IMR-90 (cell line): ENCODE measurements at regions not wholly inside any gene's neighbourhood (a gene's known extent, or its start where the extent isn't known, plus 50 kb on each side); places are given as distances from the start of the nearest gene placed in this dataset.

Experiments
- ATAC-seq: fragments of 200-7000 bp; cut with Tn5 transposase; 2 replicates; pipeline ENCODE4 v1.9.1; 2020; ENCODE audit warnings: low read depth, mild to moderate bottlenecking, moderate library complexity
- BruUV-seq: library from RNA; stranded (reverse); fragments of 400-500 nt; replicated peaks from 2 replicates; lab custom pipeline; 2021; lab: Mats Ljungman, UMichigan
- CTCF ChIA-PET: fragments of 300-600 bp; formaldehyde crosslinking; extraction: SDS; loops from one replicate; lab custom pipeline; 2021; ENCODE audit warnings: antibody characterized with exemption; lab: Yijun Ruan, JAX
- POLR2A ChIA-PET: fragments of 300-600 bp; sonication (Branson Sonifier 250); formaldehyde crosslinking; loops from one replicate; lab custom pipeline; 2022; ENCODE audit warnings: antibody characterized with exemption; ENCODE audit not compliant: unreplicated experiment; lab: Charles Lee
- DNase-seq: peaks from one replicate; pipeline ENCODE4 v3.0.0; 2013
- H2AFZ ChIP-seq: replicated peaks from 2 replicates; pipeline ENCODE3; 2013; ENCODE audit warnings: low read length, mild to moderate bottlenecking; ENCODE audit not compliant: poor library complexity
- H2AK5ac ChIP-seq: 2 replicates; pipeline ENCODE4 v1.6.1; 2013; ENCODE audit warnings: low read depth, low read length, inconsistent platforms
- H2AK9ac ChIP-seq: replicated peaks from 2 replicates; pipeline ENCODE3; 2013; ENCODE audit warnings: mild to moderate bottlenecking, low read depth, low read length, moderate library complexity; ENCODE audit not compliant: poor library complexity
- H2BK120ac ChIP-seq: 2 replicates; pipeline ENCODE4 v1.6.1; 2013; ENCODE audit warnings: low read depth, low read length, inconsistent platforms
- H2BK15ac ChIP-seq: 3 replicates; pipeline ENCODE4 v1.6.1; 2013; ENCODE audit warnings: low read depth, low read length, inconsistent platforms
- H2BK20ac ChIP-seq: 2 replicates; pipeline ENCODE4 v1.6.1; 2013; ENCODE audit warnings: low read depth, mild to moderate bottlenecking, inconsistent platforms, low read length, moderate library complexity
- H2BK5ac ChIP-seq: 2 replicates; pipeline ENCODE4 v1.6.1; 2013; ENCODE audit warnings: mild to moderate bottlenecking, low read depth, low read length, inconsistent platforms; ENCODE audit not compliant: poor library complexity, severe bottlenecking
- H3K14ac ChIP-seq: replicated peaks from 2 replicates; pipeline ENCODE4 v1.6.1; 2013; ENCODE audit warnings: low read depth, low read length, inconsistent platforms
- H3K18ac ChIP-seq: 2 replicates; pipeline ENCODE4 v1.6.1; 2013; ENCODE audit warnings: low read depth, low read length, control low read depth
- H3K23ac ChIP-seq: 2 replicates; pipeline ENCODE4 v1.6.1; 2013; ENCODE audit warnings: low read depth, low read length, inconsistent platforms
- H3K27ac ChIP-seq: 2 replicates; pipeline ENCODE4 v1.5.1; 2013; ENCODE audit warnings: mild to moderate bottlenecking, control low read depth, low read length; ENCODE audit not compliant: insufficient read depth
- H3K27me3 ChIP-seq: 2 replicates; pipeline ENCODE4 v1.6.1; 2013; ENCODE audit warnings: low read length; ENCODE audit not compliant: control insufficient read depth, insufficient read depth
- H3K36me3 ChIP-seq: 2 replicates; pipeline ENCODE4 v1.6.1; 2013; ENCODE audit warnings: low read length, mixed read lengths; ENCODE audit not compliant: control insufficient read depth, insufficient read depth
- H3K4ac ChIP-seq: 2 replicates; pipeline ENCODE4 v1.6.1; 2013; ENCODE audit warnings: low read depth, low read length, inconsistent platforms
- H3K4me1 ChIP-seq: 2 replicates; pipeline ENCODE4 v1.6.1; 2013; ENCODE audit warnings: low read length, mixed read lengths; ENCODE audit not compliant: control insufficient read depth, insufficient read depth
- H3K4me2 ChIP-seq: 2 replicates; pipeline ENCODE4 v1.6.1; 2013; ENCODE audit warnings: low read depth, mild to moderate bottlenecking, control low read depth, low read length, moderate library complexity
- H3K4me3 ChIP-seq: 2 replicates; pipeline ENCODE4 v1.5.1; 2013; ENCODE audit warnings: low read depth, mild to moderate bottlenecking, control low read depth, low read length, moderate library complexity; ENCODE audit not compliant: insufficient read depth
- H3K56ac ChIP-seq: 2 replicates; pipeline ENCODE4 v1.6.1; 2013; ENCODE audit warnings: low read length, inconsistent platforms; ENCODE audit not compliant: insufficient read depth; ENCODE audit errors: extremely low read depth
- H3K79me1 ChIP-seq, 2 experiments: 2 replicates each; pipeline ENCODE4 v1.6.1; 2013; ENCODE audit warnings: low read length in 2 of 2, inconsistent platforms in 1 of 2, low read depth in 1 of 2
- H3K9ac ChIP-seq: 2 replicates; pipeline ENCODE4 v1.6.1; 2013; ENCODE audit warnings: low read depth, low read length, control low read depth
- H3K9me1 ChIP-seq: 2 replicates; pipeline ENCODE4 v1.6.1; 2013; ENCODE audit warnings: low read length, inconsistent platforms; ENCODE audit not compliant: insufficient read depth
- H3K9me3 ChIP-seq: 2 replicates; pipeline ENCODE4 v1.6.1; 2013; ENCODE audit warnings: low read length; ENCODE audit not compliant: control insufficient read depth, insufficient read depth
- H4K20me1 ChIP-seq: 2 replicates; pipeline ENCODE4 v1.6.1; 2013; ENCODE audit warnings: low read length, inconsistent platforms; ENCODE audit not compliant: insufficient read depth
- H4K5ac ChIP-seq: 2 replicates; pipeline ENCODE4 v1.6.1; 2013; ENCODE audit warnings: mild to moderate bottlenecking, low read depth, low read length, control low read depth
- H4K8ac ChIP-seq, 2 experiments: 2 replicates each; pipeline ENCODE4 v1.6.1; 2013; ENCODE audit warnings: low read depth in 2 of 2, low read length in 2 of 2, control low read depth in 1 of 2, inconsistent platforms in 1 of 2
- H4K91ac ChIP-seq: 2 replicates; pipeline ENCODE4 v1.6.1; 2013; ENCODE audit warnings: low read depth, low read length, inconsistent platforms; ENCODE audit not compliant: insufficient read depth
- BHLHE40 ChIP-seq: fragments of 150-350 bp; IDR thresholded peaks from 2 replicates; pipeline ENCODE4 v1.6.1; 2016; ENCODE audit warnings: mild to moderate bottlenecking, low read depth, low read length
- CEBPB ChIP-seq: IDR thresholded peaks from 2 replicates; pipeline ENCODE4 v1.6.1; 2012; ENCODE audit warnings: low read depth, low read length, improper control_type of control experiment
- CHD1 ChIP-seq: IDR thresholded peaks from 2 replicates; pipeline ENCODE4 v1.6.1; 2012; ENCODE audit warnings: low read depth, low read length, improper control_type of control experiment
- FOS ChIP-seq: fragments of 150-350 bp; IDR thresholded peaks from 2 replicates; pipeline ENCODE4 v1.6.1; 2016; ENCODE audit warnings: low read depth, low read length
- MAFK ChIP-seq: IDR thresholded peaks from 2 replicates; pipeline ENCODE4 v1.6.1; 2012; ENCODE audit warnings: low read depth, low read length, improper control_type of control experiment
- MAZ ChIP-seq: IDR thresholded peaks from 2 replicates; pipeline ENCODE4 v1.6.1; 2012; ENCODE audit warnings: low read depth, mild to moderate bottlenecking, low read length, improper control_type of control experiment, moderate library complexity, borderline replicate concordance
- MXI1 ChIP-seq: IDR thresholded peaks from 2 replicates; pipeline ENCODE4 v1.6.1; 2012; ENCODE audit warnings: low read depth, mild to moderate bottlenecking, low read length, moderate library complexity, borderline replicate concordance
- NFE2L2 ChIP-seq: fragments of 150-350 bp; IDR thresholded peaks from 2 replicates; pipeline ENCODE4 v1.6.1; 2016; ENCODE audit warnings: low read depth, mild to moderate bottlenecking, low read length
- POLR2A ChIP-seq: IDR thresholded peaks from 2 replicates; pipeline ENCODE4 v1.6.1; 2012; ENCODE audit warnings: mild to moderate bottlenecking, low read depth, low read length
- RAD21 ChIP-seq: IDR thresholded peaks from 2 replicates; pipeline ENCODE4 v1.6.1; 2012; ENCODE audit warnings: low read length, improper control_type of control experiment
- RCOR1 ChIP-seq: IDR thresholded peaks from 2 replicates; pipeline ENCODE4 v1.6.1; 2012; ENCODE audit warnings: mild to moderate bottlenecking, low read length, improper control_type of control experiment; ENCODE audit not compliant: insufficient replicate concordance
- RFX5 ChIP-seq: IDR thresholded peaks from 2 replicates; pipeline ENCODE4 v1.8.0; 2012; ENCODE audit warnings: low read depth, mild to moderate bottlenecking, low read length, moderate library complexity
- SMC3 ChIP-seq: fragments of 150-350 bp; IDR thresholded peaks from 2 replicates; pipeline ENCODE4 v1.6.1; 2016; ENCODE audit warnings: low read depth, mild to moderate bottlenecking, antibody characterized with exemption, low read length, moderate library complexity
- WGBS, 2 experiments: methylation state at CpG; one replicate each; pipeline versions ENCODE4 v1.1.5 to v1.1.7; 2013; ENCODE audit warnings: missing lambda C conversion rate in 2 of 2; ENCODE audit not compliant: insufficient read length in 1 of 2; ENCODE audit errors: extremely low coverage in 2 of 2; 5-methylcytosine and 5-hydroxymethylcytosine counted together
- dilution Hi-C: fragments of 300-500 bp; cut with HindIII; formaldehyde crosslinking; loops from one replicate; pipeline ENCODE4 v1.14.3; 2018; ENCODE audit warnings: low sequenced_read_pairs; ENCODE audit not compliant: unreplicated experiment
- in situ Hi-C: fragments of 300-500 bp; cut with MboI; formaldehyde crosslinking; loops from 3 replicates; pipeline ENCODE4 v1.14.3; 2019; ENCODE audit warnings: low sequenced_read_pairs, inconsistent platforms, mixed read lengths
- intact Hi-C: fragments of 100-400 bp; cut with micrococcal nuclease; formaldehyde crosslinking; loops from 2 replicates; pipeline ENCODE4 v1.10.0; 2022
- TF ChIP-seq, protein P1 (sequence below): conservative IDR thresholded peaks from 2 replicates; pipeline ENCODE4 v1.5.1; 2012; ENCODE audit warnings: mild to moderate bottlenecking, low read depth, low read length, improper control_type of control experiment
- TF ChIP-seq, protein P2 (sequence below): fragments of 150-350 bp; IDR thresholded peaks from 2 replicates; pipeline ENCODE4 v1.6.1; 2017; ENCODE audit warnings: mild to moderate bottlenecking, antibody characterized with exemption, low read length, low read depth

DNA sequence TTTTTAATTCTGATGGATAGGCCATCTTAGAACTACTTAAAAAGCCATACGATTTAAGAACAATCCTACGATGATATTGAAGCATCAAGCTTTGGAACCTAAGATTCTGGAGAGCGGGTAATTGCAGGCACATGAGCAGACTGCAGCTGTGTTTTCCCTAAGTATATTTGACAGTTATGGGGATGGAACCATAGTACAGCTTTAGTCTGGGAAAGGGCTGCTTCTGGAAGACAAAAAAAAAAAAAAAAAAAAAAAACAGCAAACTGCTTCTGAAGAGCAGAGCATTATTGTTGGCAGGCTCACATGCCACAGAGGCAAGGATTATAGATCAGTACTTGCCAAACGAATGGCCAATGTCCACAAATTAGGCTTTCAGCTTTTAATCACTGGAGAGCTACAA lies 1618.7 kb downstream of the AMY1C start:
- DNase-seq (no peak), ATAC-seq (no peak)
- no peak overlapping the region for H3K4me3 ChIP-seq
- no peak overlapping the region for H3K18ac ChIP-seq
- POLR2A ChIA-PET, result no interaction called here
- no peaks in the 10 kb centered on the region for H3K27me3 ChIP-seq
- no peaks in the 10 kb centered on the region for H3K9me1 ChIP-seq
- H3K36me3 ChIP-seq, result no peaks in the 10 kb centered on the region
- H3K9me3 ChIP-seq, result peaks cover 5% of the 10 kb centered on the region
- no peak overlapping the region for H3K9ac ChIP-seq
- no peak overlapping the region for H3K56ac ChIP-seq
- H3K27ac ChIP-seq, result no peak overlapping the region
- H2BK5ac ChIP-seq, result no peak overlapping the region
- no peak overlapping the region for H2AFZ ChIP-seq
- H2AK5ac ChIP-seq, result no peak overlapping the region
- H2BK15ac ChIP-seq, result no peak overlapping the region
- H3K4ac ChIP-seq, result no peak overlapping the region
- H3K4me2 ChIP-seq, result no peak overlapping the region
- H2BK20ac ChIP-seq, result no peak overlapping the region
- H4K8ac ChIP-seq, result no peak overlapping the region
- H3K14ac ChIP-seq, result no peak overlapping the region
- no CpG with 5 or more reads among the region's 4 CpGs for WGBS, 2 experiments
- CTCF ChIA-PET, result interaction anchor here (0.6 kb wide), 1 partner anchor 747 kb away, joined by 3 read pairs; no protein-coding TSS in a partner anchor
- dilution Hi-C loops (no loop called here), intact Hi-C loops (no loop called here), in situ Hi-C loops (no loop called here)
- H4K20me1 ChIP-seq, result no peaks in the 10 kb centered on the region
- H3K79me1 ChIP-seq, result no peaks in the 10 kb centered on the region
- H2AK9ac ChIP-seq, result no peak overlapping the region
- H4K5ac ChIP-seq, result no peak overlapping the region
- TF ChIP-seq RFX5 (no peak), RAD21 (no peak), FOS (no peak), CHD1 (no peak), SMC3 (no peak), RCOR1 (no peak), NFE2L2 (no peak), POLR2A (no peak), MAFK (no peak), CEBPB (no peak), BHLHE40 (no peak), MAZ (no peak), MXI1 (no peak)
- TF ChIP-seq, protein P1, sequence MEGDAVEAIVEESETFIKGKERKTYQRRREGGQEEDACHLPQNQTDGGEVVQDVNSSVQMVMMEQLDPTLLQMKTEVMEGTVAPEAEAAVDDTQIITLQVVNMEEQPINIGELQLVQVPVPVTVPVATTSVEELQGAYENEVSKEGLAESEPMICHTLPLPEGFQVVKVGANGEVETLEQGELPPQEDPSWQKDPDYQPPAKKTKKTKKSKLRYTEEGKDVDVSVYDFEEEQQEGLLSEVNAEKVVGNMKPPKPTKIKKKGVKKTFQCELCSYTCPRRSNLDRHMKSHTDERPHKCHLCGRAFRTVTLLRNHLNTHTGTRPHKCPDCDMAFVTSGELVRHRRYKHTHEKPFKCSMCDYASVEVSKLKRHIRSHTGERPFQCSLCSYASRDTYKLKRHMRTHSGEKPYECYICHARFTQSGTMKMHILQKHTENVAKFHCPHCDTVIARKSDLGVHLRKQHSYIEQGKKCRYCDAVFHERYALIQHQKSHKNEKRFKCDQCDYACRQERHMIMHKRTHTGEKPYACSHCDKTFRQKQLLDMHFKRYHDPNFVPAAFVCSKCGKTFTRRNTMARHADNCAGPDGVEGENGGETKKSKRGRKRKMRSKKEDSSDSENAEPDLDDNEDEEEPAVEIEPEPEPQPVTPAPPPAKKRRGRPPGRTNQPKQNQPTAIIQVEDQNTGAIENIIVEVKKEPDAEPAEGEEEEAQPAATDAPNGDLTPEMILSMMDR, result no peak
- TF ChIP-seq, protein P2, sequence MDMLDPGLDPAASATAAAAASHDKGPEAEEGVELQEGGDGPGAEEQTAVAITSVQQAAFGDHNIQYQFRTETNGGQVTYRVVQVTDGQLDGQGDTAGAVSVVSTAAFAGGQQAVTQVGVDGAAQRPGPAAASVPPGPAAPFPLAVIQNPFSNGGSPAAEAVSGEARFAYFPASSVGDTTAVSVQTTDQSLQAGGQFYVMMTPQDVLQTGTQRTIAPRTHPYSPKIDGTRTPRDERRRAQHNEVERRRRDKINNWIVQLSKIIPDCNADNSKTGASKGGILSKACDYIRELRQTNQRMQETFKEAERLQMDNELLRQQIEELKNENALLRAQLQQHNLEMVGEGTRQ, result no peak
- no peak overlapping the region for H3K23ac ChIP-seq
- no peak overlapping the region for H4K91ac ChIP-seq
- no TSS peak for BruUV-seq
- H3K4me1 ChIP-seq, result no peaks in the 10 kb centered on the region
- H2BK120ac ChIP-seq, result no peak overlapping the region
